Activated CD4-positive, alpha-beta memory T cell treated with anti-CD3 and anti-CD28 coated beads for 36 hours (primary cell): ENCODE measurements at regions not wholly inside any gene's neighbourhood (a gene's known extent, or its start where the extent isn't known, plus 50 kb on each side); places are given as distances from the start of the nearest gene placed in this dataset.

ENCODE experiments used
- CTCF ChIA-PET: fragments of 350-600 bp; sonication (Branson Sonifier 250); formaldehyde crosslinking; loops from one replicate; lab custom pipeline; 2021; ENCODE audit warnings: antibody characterized with exemption, inconsistent platforms; lab: Charles Lee
- POLR2A ChIA-PET: fragments of 350-600 bp; sonication (Branson Sonifier 250); formaldehyde crosslinking; loops from one replicate; lab custom pipeline; 2021; ENCODE audit warnings: antibody characterized with exemption; lab: Charles Lee
- DNase-seq: peaks from one replicate; pipeline ENCODE4 v3.0.0-alpha.2; 2020
- H3K27ac Mint-ChIP-seq: one replicate; pipeline ENCODE4 v1.8.0; 2021; ENCODE audit warnings: mixed read lengths
- H3K27me3 Mint-ChIP-seq: one replicate; pipeline ENCODE4 v1.8.0; 2021; ENCODE audit warnings: mixed read lengths
- H3K36me3 Mint-ChIP-seq: one replicate; pipeline ENCODE4 v1.8.0; 2021; ENCODE audit warnings: mixed read lengths
- H3K4me1 Mint-ChIP-seq: one replicate; pipeline ENCODE4 v1.8.0; 2021; ENCODE audit warnings: low read depth, mixed read lengths
- H3K4me3 Mint-ChIP-seq: one replicate; pipeline ENCODE4 v1.8.0; 2021; ENCODE audit warnings: mild to moderate bottlenecking, mixed read lengths
- H3K9me3 Mint-ChIP-seq: one replicate; pipeline ENCODE4 v1.8.0; 2021; ENCODE audit warnings: mixed read lengths
- intact Hi-C: fragments of 100-400 bp; cut with micrococcal nuclease; formaldehyde crosslinking; loops from one replicate; pipeline ENCODE4 v1.15.1; 2023

GRCh38 chr10:28930514-28931495 is 253.5 kb downstream of the BAMBI start:
- H3K27me3 Mint-ChIP-seq = peaks cover 1% of the 10 kb centered on the region
- ChIA-PET POLR2A (no interaction called here), CTCF (no interaction called here)
- H3K4me3 Mint-ChIP-seq = no peak overlapping the region
- H3K4me1 Mint-ChIP-seq = no peaks in the 10 kb centered on the region
- H3K27ac Mint-ChIP-seq = no peak overlapping the region
- peaks cover 5% of the 10 kb centered on the region for H3K9me3 Mint-ChIP-seq
- no peak for DNase-seq
- intact Hi-C loops = no loop called here
- H3K36me3 Mint-ChIP-seq = no peaks in the 10 kb centered on the region

GRCh38 chr10:28935061-28935460 is 257.7 kb downstream of the BAMBI start:
- Mint-ChIP-seq H3K27me3 (no peaks in the 10 kb centered on the region), H3K27ac (no peak overlapping the region), H3K36me3 (no peaks in the 10 kb centered on the region), H3K9me3 (peaks cover 5% of the 10 kb centered on the region), H3K4me3 (no peak overlapping the region), H3K4me1 (no peaks in the 10 kb centered on the region)
- intact Hi-C loops = no loop called here
- POLR2A ChIA-PET = no interaction called here
- no peak for DNase-seq
- CTCF ChIA-PET = no interaction called here

- intact Hi-C loops = no loop called here
- POLR2A ChIA-PET = no interaction called here
- Mint-ChIP-seq H3K27ac (no peak overlapping the region), H3K36me3 (no peaks in the 10 kb centered on the region), H3K27me3 (no peaks in the 10 kb centered on the region), H3K9me3 (peaks cover 5% of the 10 kb centered on the region), H3K4me1 (no peaks in the 10 kb centered on the region), H3K4me3 (no peak overlapping the region)
- no peak for DNase-seq
- CTCF ChIA-PET = no interaction called here
These were observed 260.6 kb downstream of the BAMBI start for GRCh38 chr10:28937959-28938358.

GRCh38 chr10:28938745-28939144 is 261.4 kb downstream of the BAMBI start:
- no peaks in the 10 kb centered on the region for H3K27me3 Mint-ChIP-seq
- intact Hi-C loops = no loop called here
- ChIA-PET POLR2A (no interaction called here), CTCF (no interaction called here)
- H3K36me3 Mint-ChIP-seq = no peaks in the 10 kb centered on the region
- H3K4me3 Mint-ChIP-seq = no peak overlapping the region
- peaks cover under 1% of the 10 kb centered on the region for H3K9me3 Mint-ChIP-seq
- no peaks in the 10 kb centered on the region for H3K4me1 Mint-ChIP-seq
- no peak overlapping the region for H3K27ac Mint-ChIP-seq
- DNase-seq = no peak

GRCh38 chr10:28939281-28940157 is 262.2 kb downstream of the BAMBI start:
- CTCF ChIA-PET = interaction anchor here (0.6 kb wide), 1 partner anchor 67 kb away, joined by 3 read pairs; no protein-coding TSS in a partner anchor
- Mint-ChIP-seq H3K27me3 (no peaks in the 10 kb centered on the region), H3K4me3 (no peak overlapping the region), H3K4me1 (no peaks in the 10 kb centered on the region), H3K27ac (no peak overlapping the region), H3K36me3 (no peaks in the 10 kb centered on the region), H3K9me3 (no peaks in the 10 kb centered on the region)
- intact Hi-C loops = no loop called here
- POLR2A ChIA-PET = no interaction called here
- DNase-seq = no peak

GRCh38 chr10:28940158-28940888 is 263.0 kb downstream of the BAMBI start:
- no peaks in the 10 kb centered on the region for H3K27me3 Mint-ChIP-seq
- H3K36me3 Mint-ChIP-seq = no peaks in the 10 kb centered on the region
- no peak overlapping the region for H3K4me3 Mint-ChIP-seq
- POLR2A ChIA-PET = no interaction called here
- no peaks in the 10 kb centered on the region for H3K4me1 Mint-ChIP-seq
- no peak for DNase-seq
- no peak overlapping the region for H3K27ac Mint-ChIP-seq
- intact Hi-C loops = no loop called here
- CTCF ChIA-PET = interaction anchor here (0.6 kb wide), 1 partner anchor 68 kb away, joined by 3 read pairs; no protein-coding TSS in a partner anchor
- no peaks in the 10 kb centered on the region for H3K9me3 Mint-ChIP-seq

- Mint-ChIP-seq H3K36me3 (no peaks in the 10 kb centered on the region), H3K4me3 (no peak overlapping the region), H3K9me3 (no peaks in the 10 kb centered on the region), H3K4me1 (no peaks in the 10 kb centered on the region), H3K27me3 (peaks cover 6% of the 10 kb centered on the region), H3K27ac (no peak overlapping the region)
- intact Hi-C loops = no loop called here
- no peak for DNase-seq
- ChIA-PET POLR2A (no interaction called here), CTCF (no interaction called here)
These were observed 264.7 kb downstream of the BAMBI start for GRCh38 chr10:28942012-28942411.

- intact Hi-C loops = no loop called here
- no peak overlapping the region for H3K4me3 Mint-ChIP-seq
- no peaks in the 10 kb centered on the region for H3K4me1 Mint-ChIP-seq
- H3K27me3 Mint-ChIP-seq = peaks cover 14% of the 10 kb centered on the region
- no peaks in the 10 kb centered on the region for H3K36me3 Mint-ChIP-seq
- ChIA-PET CTCF (no interaction called here), POLR2A (interaction anchor here (0.5 kb wide), 1 partner anchor 342 kb away, joined by 4 read pairs; no protein-coding TSS in a partner anchor)
- H3K9me3 Mint-ChIP-seq = no peaks in the 10 kb centered on the region
- no peak overlapping the region for H3K27ac Mint-ChIP-seq
- DNase-seq = no peak
These were observed 268.6 kb downstream of the BAMBI start for GRCh38 chr10:28945959-28946358.

- CTCF ChIA-PET = no interaction called here
- H3K27me3 Mint-ChIP-seq = peaks cover 14% of the 10 kb centered on the region
- no peaks in the 10 kb centered on the region for H3K4me1 Mint-ChIP-seq
- H3K4me3 Mint-ChIP-seq = no peak overlapping the region
- DNase-seq = no peak
- H3K36me3 Mint-ChIP-seq = no peaks in the 10 kb centered on the region
- intact Hi-C loops = no loop called here
- no peaks in the 10 kb centered on the region for H3K9me3 Mint-ChIP-seq
- no peak overlapping the region for H3K27ac Mint-ChIP-seq
- POLR2A ChIA-PET = interaction anchor here (0.5 kb wide), 1 partner anchor 343 kb away, joined by 4 read pairs; no protein-coding TSS in a partner anchor
These were observed 269.2 kb downstream of the BAMBI start for GRCh38 chr10:28946479-28946878.

- Mint-ChIP-seq H3K4me1 (no peaks in the 10 kb centered on the region), H3K27me3 (peaks cover 17% of the 10 kb centered on the region), H3K27ac (no peak overlapping the region), H3K9me3 (no peaks in the 10 kb centered on the region), H3K36me3 (no peaks in the 10 kb centered on the region), H3K4me3 (no peak overlapping the region)
- POLR2A ChIA-PET = no interaction called here
- CTCF ChIA-PET = no interaction called here
- intact Hi-C loops = no loop called here
- no peak for DNase-seq
These were observed 269.9 kb downstream of the BAMBI start for GRCh38 chr10:28947171-28947570.

- Mint-ChIP-seq H3K9me3 (no peaks in the 10 kb centered on the region), H3K27me3 (peaks cover 22% of the 10 kb centered on the region), H3K4me3 (no peak overlapping the region), H3K4me1 (no peaks in the 10 kb centered on the region), H3K27ac (no peak overlapping the region), H3K36me3 (no peaks in the 10 kb centered on the region)
- CTCF ChIA-PET = no interaction called here
- DNase-seq = no peak
- intact Hi-C loops = no loop called here
- POLR2A ChIA-PET = no interaction called here
These were observed 270.7 kb downstream of the BAMBI start for GRCh38 chr10:28948046-28948445.
